ENCODE measurements at regions not wholly inside any gene's neighbourhood (a gene's known extent, or its start where the extent isn't known, plus 50 kb on each side); places are given as distances from the start of the nearest gene placed in this dataset.

GRCh38 chr15:58235961-58236360 is 97.8 kb downstream of the AQP9 start:
- no peak for DNase-seq

GRCh38 chr15:58240191-58240932 is 102.2 kb downstream of the AQP9 start:
- DNase-seq: no peak

GRCh38 chr15:58241872-58242271 is 103.7 kb downstream of the AQP9 start:
- DNase-seq: peak; percentile 49

- peak; percentile 68 for DNase-seq
These were observed 104.9 kb downstream of the AQP9 start for GRCh38 chr15:58243070-58243469.

GRCh38 chr15:58244536-58244935 is 106.4 kb downstream of the AQP9 start:
- DNase-seq: no peak

- DNase-seq: no peak
These were observed 107.9 kb downstream of the AQP9 start for GRCh38 chr15:58246041-58246440.

- no peak for DNase-seq
These were observed 110.0 kb downstream of the AQP9 start for GRCh38 chr15:58247855-58248842.

- DNase-seq: no peak
These were observed 111.6 kb downstream of the AQP9 start for GRCh38 chr15:58249646-58250312.

- no peak for DNase-seq
These were observed 114.6 kb downstream of the AQP9 start for GRCh38 chr15:58252586-58253323.

GRCh38 chr15:58257776-58258325 is 119.7 kb downstream of the AQP9 start:
- DNase-seq: peak; percentile 38

- DNase-seq: no peak
These were observed 120.5 kb downstream of the AQP9 start for GRCh38 chr15:58258501-58259292.

GRCh38 chr15:58260205-58260724 is 122.1 kb downstream of the AQP9 start:
- peak; percentile 30 for DNase-seq

GRCh38 chr15:58260725-58261267 is 122.6 kb downstream of the AQP9 start:
- DNase-seq: peak; percentile 87

GRCh38 chr15:58261368-58261767 is 123.2 kb downstream of the AQP9 start:
- DNase-seq: no peak

GRCh38 chr15:58264053-58264971 is 126.1 kb downstream of the AQP9 start:
- no peak for DNase-seq

- DNase-seq: no peak
These were observed 128.9 kb downstream of the AQP9 start for GRCh38 chr15:58267051-58267450.

GRCh38 chr15:58268746-58269267 is 130.6 kb downstream of the AQP9 start:
- peak; percentile 11 for DNase-seq

- DNase-seq: peak; percentile 29
These were observed 131.6 kb downstream of the AQP9 start for GRCh38 chr15:58269455-58270414.
